Lung microvascular endothelial cell (primary cell): ENCODE measurements at regions not wholly inside any gene's neighbourhood (a gene's known extent, or its start where the extent isn't known, plus 50 kb on each side); places are given as distances from the start of the nearest gene placed in this dataset.

ENCODE experiments used
- DNase-seq, 2 donors: peaks; one replicate each; pipeline versions ENCODE4 v3.0.0 to v3.0.0-alpha.2; 2010; ENCODE audit warnings: low read depth in 2 of 2

- no peak for DNase-seq
Measured at GRCh38 chr4:34767407-34767806, 1476.9 kb downstream of the ARAP2 start.

GRCh38 chr4:34771632-34772031 lies 1472.7 kb downstream of the ARAP2 start:
- no peak for DNase-seq

DNA sequence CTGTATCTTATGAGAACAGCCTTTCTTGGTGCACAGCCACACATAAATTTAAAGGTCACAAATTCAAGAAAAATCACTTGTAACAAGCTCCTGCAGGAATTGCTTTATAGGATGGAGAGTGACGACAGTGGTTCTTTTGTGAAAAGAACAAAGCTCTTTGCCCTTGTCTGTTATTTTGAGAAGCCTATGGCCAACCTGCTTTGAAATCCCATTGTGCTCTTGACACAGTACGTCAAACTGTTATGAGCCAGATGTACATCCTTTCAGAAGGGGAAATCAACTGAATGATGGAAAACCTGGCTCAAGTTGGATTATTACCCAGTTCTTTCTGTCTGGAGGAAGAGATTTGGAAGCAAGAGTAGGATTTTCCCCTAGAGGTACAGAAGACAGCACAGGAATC lies 1454.2 kb downstream of the ARAP2 start:
- no peak for DNase-seq

DNA sequence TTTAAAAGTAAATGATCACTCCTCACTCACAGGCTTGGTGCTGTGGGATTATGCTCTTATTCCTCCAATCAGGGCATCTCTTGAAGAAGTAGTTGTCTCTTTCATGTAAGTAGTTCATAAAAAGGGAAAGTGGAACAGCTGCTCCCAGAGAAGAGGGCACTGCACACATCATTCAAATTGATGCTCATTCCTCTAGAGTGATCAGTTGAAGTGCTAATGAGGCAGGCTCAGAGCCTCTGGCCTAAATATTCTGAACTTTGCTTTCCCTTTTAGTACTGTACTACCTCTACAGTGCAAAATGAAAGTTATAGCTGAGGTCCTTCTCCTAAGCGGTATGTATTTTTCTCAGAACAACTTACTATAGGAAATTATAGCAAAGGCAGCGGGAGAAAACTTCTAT lies 1453.1 kb downstream of the ARAP2 start:
- DNase-seq: no peak

GRCh38 chr4:34800953-34801352 lies 1443.4 kb downstream of the ARAP2 start:
- no peak for DNase-seq

- no peak for DNase-seq
Measured at GRCh38 chr4:34814266-34814665, 1430.0 kb downstream of the ARAP2 start.

GRCh38 chr4:34824515-34824914 lies 1419.8 kb downstream of the ARAP2 start:
- no peak for DNase-seq

DNA sequence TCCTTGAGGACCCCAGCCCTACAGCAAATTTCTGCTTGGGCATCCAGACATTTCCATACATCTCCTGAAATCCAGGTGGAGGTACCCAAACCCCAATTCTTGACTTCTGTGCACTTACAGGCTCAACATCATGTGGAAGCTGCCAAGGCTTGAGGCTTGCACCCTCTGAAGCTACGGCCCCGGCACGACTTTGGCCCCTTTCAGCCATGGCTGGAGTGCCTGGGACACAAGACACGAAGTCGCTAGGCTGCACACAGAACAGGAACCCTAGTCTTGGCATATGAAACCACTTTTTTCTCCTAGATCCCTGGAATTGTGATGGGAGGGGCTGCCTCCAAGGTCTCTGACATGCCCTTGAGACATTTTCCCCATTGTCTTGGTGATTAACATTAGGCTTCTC lies 1417.7 kb downstream of the ARAP2 start:
- DNase-seq: no peak

DNA sequence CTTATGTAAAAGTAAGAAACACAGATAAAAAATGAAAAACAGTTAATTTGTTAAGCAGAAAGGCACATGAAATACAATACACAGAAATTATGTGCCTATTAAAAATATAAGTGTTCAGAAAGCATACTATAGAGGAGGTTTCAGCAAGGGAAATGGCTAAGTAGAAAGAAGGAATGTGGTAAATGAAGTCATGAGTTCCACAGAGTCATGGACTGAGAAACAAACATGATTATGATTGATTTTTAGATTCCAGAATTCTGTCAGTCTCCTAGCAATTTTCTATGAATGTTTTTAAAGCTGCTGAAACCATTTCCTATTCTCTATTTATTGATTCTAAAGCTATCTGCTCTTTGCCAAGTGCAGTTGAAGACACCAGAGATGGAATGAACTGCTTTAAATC lies 1398.4 kb downstream of the ARAP2 start:
- DNase-seq: no peak

DNA sequence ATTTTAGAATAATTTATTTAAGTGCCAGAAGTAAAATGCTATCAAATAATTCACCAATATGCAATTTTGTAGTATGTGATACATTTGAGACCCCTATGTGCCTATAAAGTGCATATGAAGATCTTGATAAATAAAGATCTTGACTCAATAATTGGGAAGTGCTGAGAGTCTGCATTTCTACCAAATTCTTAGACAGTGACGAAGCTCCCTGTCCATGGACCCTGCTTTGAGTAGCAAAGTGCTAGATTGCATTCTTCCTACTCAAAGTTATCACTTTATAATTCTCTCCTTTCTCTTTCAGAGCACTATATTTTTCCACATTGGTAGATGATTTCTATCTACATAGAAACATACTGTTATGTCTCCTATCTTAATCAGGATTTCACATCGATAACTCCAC lies 1393.9 kb downstream of the ARAP2 start:
- DNase-seq: no peak

DNA sequence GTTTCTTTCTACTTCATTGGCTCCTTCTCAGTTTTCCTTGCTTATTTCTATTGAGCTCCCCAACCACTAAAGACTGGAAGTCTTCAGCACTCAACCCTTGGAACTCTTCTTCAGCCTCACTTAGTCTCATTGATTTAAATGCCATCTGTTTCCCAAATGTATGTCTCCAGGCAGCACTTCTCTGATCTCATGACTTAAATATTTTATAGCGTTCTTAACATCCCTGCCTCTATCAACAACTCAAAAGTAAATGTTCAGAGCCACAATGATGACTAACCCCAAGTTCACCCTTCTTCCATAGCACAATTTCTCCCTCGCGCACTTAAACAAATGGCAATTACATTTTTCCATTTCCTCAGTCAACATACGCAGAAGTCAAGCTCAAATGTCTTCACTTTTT lies 1393.3 kb downstream of the ARAP2 start:
- no peak for DNase-seq

DNA sequence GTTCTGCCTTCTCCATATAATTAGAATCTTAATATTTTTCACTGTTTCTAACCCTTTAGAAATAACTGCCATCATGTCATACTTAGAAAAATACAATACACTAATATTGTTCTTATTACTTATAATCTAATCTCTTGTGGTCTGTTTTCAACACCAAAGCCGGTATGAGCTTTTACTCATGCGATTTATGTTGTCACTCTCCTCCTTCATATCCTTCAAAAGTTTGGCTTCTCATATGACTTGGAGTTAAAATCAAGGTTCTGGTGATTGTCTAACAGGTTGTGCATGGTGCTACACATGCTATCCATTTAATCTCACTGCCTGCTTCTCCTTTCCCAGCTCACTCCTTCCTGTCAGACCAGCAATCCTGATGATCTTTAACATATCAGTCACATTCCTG lies 1392.9 kb downstream of the ARAP2 start:
- no peak for DNase-seq

- no peak for DNase-seq
Measured at GRCh38 chr4:34854451-34854850, 1389.9 kb downstream of the ARAP2 start.

DNA sequence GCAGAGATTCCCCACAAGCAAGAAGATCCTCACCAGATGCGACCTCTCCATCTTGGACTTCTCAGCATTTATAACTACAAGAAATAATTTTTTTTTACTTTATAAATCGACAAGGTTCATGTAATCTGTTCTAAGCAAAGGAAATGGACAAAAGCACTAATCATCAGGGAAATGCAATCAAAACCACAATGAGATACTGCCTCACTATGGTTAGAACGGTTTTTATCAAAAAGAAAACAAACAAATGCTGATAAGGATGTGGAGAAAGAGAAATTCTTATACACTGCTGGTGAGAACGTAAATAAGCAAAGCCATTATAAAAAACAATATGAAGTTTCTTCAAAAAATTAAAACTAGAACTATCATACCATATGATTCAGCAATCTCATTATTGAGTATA lies 1382.6 kb downstream of the ARAP2 start:
- no peak for DNase-seq

DNA sequence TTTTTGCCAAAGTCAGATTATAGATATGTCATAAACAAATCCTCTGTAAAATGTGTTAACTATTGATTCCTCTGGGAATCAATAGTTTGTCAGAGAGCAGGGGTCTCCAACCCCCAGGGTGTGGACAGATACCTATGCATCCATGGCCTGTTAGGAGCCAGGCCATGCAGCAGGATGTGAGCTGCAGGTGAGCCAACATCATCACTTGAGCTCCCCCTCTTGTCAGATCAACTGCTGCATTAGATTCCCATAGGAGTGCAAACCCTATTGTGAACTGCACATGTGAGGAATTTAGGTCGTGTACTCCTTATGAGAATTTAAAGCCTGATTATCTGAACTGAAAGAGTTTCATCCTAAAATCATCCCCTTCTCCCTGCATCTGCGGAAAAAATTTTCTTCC lies 1365.4 kb downstream of the ARAP2 start:
- no peak for DNase-seq

- DNase-seq: no peak
Measured at GRCh38 chr4:34880246-34880645, 1364.1 kb downstream of the ARAP2 start.

DNA sequence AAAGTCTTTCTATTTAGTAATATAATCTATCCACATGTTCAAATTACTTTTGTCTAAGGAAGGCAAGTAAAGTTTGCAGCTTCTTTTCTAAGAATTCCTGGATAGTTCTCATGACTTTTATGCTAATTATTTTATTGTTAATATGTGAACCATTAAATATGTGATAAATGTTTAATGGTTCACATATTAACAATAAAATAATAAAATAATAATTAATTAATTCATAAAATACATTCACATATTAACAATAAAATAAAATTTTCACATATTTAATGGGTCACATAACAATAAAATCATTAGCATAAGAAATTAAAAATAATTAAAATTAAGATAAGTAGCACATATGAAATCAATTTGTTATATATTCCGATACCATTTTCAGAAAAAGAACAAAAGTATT lies 1352.4 kb downstream of the ARAP2 start:
- no peak for DNase-seq

- DNase-seq: no peak
Measured at GRCh38 chr4:34893382-34893781, 1350.9 kb downstream of the ARAP2 start.

DNA sequence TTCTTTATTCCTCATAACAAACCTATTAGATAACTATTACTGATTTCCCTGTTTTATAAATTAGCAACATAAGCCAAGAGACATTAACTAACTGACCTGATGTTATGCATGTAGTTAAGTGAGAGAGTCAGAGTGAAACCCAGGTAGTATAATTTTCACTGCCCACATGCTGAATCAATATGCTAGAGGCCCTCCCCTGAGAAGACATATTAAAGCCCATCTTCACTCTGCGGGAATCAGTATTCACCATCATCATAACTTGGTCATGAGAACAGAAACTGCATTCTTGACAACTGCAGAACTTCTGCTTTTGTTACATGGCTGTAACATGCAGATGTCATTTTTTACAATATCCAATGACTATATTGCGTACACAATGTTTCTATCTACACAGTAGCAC lies 1324.3 kb downstream of the ARAP2 start:
- no peak for DNase-seq

DNA sequence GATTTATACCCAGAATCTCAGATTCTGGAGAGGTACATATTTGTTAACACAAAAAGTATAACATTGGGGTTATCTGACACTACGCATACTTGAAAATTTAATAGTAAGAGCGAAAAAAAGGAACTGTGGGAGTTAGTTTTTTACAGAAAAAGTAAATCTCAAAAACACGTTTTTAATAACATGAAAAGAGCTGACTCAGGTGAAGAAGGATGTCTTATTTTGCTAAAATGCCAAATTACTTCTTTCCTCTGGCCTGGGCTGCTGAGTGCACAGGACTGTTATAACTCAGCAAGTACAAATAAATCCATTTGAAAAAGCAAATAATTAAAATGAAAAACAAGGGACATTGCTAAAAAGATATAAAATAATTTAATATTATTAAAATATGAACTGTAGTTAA lies 1322.9 kb downstream of the ARAP2 start:
- no peak for DNase-seq

DNA sequence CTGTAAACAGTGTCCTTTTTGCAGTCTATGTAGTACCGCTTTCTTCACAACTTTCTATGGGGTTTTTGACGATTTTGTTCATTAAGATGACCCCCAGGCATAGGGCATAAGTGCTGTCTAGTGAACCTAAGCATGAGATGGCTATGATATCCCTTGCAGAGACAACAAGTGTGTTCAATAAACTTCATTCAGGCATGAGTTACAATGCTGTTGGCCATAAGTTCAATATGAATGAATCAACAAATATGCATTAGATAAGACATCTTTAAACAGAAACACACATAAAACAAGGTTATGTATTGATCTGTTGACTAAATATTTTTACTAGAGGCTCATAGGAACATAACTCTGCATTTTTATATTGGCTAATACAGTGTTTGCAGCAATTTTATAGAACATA lies 1322.0 kb downstream of the ARAP2 start:
- DNase-seq: no peak

- DNase-seq: no peak
Measured at GRCh38 chr4:34932591-34932990, 1311.7 kb downstream of the ARAP2 start.

GRCh38 chr4:34935739-34936138 lies 1308.6 kb downstream of the ARAP2 start:
- no peak for DNase-seq

DNA sequence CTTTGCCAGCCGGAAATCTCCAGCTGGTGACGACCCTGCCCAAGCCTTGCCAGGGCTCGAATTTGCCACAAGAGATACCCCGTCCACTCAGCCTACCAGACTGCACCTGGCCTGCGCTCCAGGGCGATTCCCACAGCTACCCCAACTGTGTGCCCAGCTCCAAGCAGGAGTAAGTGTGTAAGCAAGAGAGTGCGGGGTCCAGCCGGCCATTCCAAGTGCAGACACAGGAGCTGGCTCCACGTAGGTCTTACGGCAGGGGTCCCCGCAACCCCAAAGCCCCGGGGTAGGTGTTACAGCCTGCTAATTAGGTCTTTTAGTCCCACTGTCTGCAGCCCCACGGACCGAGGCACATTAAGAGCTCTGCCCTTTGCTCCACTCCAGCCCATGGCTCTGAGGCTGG lies 1305.2 kb downstream of the ARAP2 start:
- no peak for DNase-seq
